Fibroblast of skin of back (primary cell): ENCODE measurements at regions not wholly inside any gene's neighbourhood (a gene's known extent, or its start where the extent isn't known, plus 50 kb on each side); places are given as distances from the start of the nearest gene placed in this dataset.
"Not testable (repeated sequence)": the region's sequence is repeated elsewhere in the genome, so short reads cannot be mapped to it uniquely, and the experiment has no call there.

Experiments
- DNase-seq: peaks from one replicate; pipeline ENCODE4 v3.0.0-alpha.2; 2013

GRCh38 chr2:139685090-139685983, 905.1 kb upstream of the NXPH2 start:
- DNase-seq = no peak

GRCh38 chr2:139684286-139684860, 904.2 kb upstream of the NXPH2 start:
- DNase-seq = no peak

- no peak for DNase-seq
These were observed 894.4 kb upstream of the NXPH2 start for GRCh38 chr2:139674577-139674976.

- DNase-seq = not testable (repeated sequence)
These were observed 893.3 kb upstream of the NXPH2 start for GRCh38 chr2:139673447-139673846.

DNA sequence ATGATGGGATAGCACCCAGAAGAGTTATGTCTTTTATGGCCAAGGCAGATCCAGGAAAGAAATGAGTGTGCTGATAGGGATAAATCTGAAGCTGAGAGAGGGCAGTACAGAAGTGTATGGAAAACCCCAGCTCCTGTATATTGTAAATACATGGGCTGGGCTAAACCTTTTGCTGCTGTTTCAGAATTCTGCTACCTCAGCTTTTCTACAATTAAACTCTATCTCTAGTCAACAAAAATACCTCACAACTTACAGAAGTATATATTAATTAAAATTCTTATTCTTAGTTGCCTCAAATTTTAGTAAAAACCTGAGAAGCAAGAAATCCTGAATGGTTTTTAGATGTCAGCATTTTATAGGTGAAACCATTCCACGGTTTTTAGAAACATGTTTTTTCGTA, 889.5 kb upstream of the NXPH2 start:
- DNase-seq = no peak

DNA sequence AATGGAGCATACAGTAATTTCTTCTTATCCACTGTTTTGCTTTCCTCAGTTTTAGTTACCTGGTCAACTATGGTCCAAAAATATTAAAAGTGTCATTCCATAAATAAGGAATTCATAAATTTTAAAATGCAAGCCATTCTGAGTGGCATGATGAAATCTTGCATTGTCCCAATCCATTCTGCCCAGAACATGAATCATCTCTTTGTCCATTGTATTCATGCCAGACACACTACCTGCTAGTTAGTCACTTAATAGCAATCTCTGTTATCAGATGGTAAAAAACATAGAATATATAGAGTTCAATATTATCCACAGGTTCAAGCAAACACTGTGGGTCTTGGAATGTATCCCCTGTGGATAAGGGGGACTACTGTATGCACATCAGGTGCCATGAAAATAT, 872.2 kb upstream of the NXPH2 start:
- no peak for DNase-seq

GRCh38 chr2:139645617-139646016, 865.4 kb upstream of the NXPH2 start:
- no peak for DNase-seq

DNA sequence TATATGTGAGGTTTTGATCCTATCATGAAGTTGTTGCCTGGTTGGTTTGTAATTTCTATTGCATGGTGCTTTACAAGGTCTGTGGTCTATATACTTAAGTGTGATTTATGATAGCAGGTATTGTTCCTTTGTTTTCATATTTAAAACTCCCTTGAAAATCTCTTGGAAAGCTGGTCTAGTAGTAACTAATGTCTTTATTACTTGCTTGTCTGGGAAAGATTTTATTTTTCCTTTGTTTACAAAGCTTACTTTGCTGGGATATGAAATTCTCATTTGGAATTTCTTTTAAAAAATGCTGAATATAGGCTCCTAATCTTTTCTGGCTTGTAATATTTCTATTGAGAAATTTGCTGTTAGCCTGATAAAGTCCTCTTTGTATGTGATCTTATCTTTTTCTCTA, 862.9 kb upstream of the NXPH2 start:
- no peak for DNase-seq

DNA sequence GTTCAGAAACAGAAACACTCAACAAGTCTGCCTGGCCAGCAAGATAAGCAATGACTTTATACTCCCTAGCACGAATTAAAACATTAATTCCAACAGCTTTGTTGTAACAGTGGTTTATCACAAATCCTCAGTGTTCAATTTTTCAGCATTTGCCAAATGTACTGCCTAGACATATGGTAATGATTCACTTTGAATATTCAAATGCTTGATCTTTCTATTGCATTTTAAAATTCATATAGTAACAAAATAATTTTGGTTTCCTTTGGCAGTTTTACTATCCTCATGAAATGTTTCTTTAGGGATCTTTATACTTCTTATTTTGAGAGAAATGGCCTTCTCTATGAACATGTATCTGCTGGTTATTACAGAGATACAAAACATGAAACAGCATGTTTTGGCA, 851.8 kb upstream of the NXPH2 start:
- DNase-seq = no peak

- no peak for DNase-seq
These were observed 848.7 kb upstream of the NXPH2 start for GRCh38 chr2:139628931-139629330.

DNA sequence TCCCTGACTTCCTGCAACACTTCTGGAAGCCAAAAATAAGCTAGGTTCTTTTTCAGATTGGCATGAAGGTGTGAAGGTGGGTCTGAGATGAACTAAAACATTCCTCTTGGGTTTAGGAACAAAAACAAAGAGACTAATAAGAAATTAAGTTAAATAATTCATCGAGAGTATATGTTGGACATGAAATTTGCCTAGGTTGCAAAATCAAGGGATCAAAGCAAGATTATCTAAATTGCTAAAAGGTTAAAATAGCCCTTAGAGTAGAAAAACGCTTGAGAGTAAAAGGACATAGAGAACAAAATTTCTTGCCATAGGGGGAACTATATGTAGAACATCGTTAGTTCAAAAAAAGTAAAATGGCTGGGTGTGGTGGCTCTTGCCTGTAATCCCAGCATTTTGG, 845.9 kb upstream of the NXPH2 start:
- DNase-seq = no peak

- DNase-seq = no peak
These were observed 842.5 kb upstream of the NXPH2 start for GRCh38 chr2:139622691-139623090.

DNA sequence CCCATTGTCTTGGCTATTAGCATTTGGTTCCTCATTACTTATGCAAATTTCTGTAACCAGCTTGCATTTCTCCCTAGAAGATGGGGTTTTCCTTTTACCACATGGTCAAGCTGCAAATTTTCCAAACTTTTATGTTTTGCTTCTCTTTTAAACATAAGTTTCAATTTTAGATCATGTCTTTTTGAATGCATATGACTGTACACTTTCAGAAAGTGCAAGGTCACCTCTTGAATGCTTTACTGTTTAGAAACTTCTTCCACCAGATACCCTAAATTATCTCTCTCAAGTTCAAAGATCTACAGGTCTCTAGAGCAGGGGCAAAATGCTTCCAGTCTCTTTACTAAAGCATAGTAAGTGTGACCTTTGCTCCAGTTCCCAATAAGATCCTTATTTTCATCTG, 837.6 kb upstream of the NXPH2 start:
- no peak for DNase-seq

DNA sequence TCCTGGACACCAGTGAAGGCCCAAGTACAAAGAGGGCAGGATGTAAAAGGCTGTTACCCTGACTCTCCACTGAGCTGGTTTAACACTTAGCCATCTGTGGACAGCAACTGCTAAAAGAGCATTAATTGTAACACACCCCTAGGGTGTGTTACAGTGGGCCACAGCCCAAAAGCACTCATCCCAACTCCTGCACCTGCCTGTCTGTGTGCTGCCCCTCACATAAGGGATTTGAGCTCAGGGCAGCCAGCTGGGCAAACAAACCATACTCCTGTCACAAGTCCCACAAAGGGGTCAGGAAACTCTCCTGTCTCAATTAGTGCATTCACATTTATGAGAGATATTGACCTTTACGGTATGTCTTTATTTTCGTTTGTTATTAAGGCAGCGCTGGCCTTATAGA, 833.1 kb upstream of the NXPH2 start:
- no peak for DNase-seq

DNA sequence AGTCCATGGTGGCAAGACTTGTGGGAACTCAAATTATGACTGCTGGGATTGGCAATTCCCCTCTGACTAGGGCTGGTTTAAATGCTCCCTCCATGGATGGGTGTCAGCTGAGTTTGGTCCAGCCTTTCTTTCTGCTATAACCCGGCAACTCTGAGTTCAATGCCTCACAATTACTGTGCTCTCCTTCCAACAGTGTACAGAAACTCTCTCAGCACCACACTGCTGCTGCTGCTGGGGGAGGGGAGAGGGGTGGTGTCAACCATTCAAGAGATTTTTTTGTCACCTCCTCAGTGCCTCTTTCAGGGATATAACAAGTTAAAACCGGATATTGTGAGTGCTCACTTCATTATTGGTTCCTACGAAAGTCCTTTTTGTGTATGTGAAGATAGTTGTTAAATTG, 830.3 kb upstream of the NXPH2 start:
- no peak for DNase-seq

DNA sequence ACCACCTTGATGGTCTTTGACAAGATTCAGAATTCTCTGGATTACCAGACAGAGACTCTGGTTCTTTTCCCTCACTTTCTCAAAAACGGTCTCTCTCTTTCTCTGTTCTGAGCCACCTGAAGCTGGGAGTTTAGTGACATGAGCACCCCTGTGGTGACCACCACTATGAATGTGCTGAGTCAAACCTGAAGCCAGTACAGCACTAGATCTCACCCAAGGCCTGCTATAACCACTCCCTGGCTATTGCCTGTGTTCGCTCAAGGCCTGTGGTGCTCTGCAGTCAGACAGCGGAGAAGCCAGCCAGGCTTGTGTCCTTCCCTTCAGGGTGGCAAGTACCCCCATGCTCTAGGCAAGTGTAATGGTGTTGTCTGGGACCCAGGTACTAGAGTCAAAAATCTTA, 828.9 kb upstream of the NXPH2 start:
- no peak for DNase-seq

DNA sequence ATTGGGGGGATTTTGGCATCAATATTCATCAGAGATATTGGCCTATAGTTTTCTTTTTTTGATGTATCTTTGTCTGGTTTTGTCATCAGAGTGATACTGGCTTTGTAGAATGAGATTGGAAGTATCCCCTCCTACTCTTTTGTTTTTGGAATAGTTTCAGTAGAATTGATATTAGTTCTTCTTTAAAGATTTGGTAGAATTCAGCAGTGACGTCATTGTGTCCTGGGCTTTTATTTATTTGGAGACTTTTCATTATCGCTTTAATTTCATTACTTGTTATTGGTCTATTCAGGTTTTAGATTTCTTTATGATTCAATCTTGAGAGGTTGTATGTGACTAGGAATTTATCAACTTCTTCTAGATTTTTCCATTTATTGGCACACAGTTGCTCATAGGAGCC, 825.5 kb upstream of the NXPH2 start:
- DNase-seq = no peak

DNA sequence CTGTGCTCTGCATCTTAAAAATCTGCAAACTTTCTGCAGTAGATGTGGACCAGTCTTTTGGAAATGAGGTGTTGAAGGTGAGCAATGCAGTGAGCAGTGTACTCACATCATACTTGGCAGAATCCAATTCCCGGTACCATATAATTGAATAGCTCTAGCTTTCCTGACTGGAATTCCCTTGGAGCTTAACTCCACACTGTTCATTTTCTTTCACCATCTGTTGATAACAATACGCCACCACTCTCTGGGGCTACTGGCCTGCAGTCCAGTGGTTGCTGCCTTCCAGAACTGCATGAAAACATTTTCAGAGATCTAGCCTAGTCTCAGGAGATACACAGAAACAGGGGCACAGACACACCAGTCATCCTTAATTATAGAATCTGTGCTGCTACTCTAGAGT, 820.0 kb upstream of the NXPH2 start:
- no peak for DNase-seq

DNA sequence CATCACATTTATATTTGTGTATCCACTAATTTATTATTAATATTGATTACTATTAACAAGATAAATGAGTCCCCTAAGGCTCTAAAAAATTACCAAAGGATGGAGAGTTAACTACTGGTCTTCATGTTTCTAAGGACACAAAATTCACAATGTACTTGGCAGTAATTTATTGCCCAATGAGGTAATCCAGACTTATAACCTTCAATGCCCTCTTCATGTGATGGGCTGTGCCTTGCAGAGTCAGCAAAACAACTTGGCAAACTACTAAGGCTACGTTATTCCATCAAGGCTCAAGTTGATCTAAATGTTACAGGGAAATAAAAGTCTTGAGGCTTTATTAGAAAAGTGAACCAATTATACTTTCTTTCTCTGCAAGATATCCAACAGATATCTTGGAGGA, 804.9 kb upstream of the NXPH2 start:
- DNase-seq = no peak

- DNase-seq = no peak
These were observed 794.2 kb upstream of the NXPH2 start for GRCh38 chr2:139574371-139574770.

DNA sequence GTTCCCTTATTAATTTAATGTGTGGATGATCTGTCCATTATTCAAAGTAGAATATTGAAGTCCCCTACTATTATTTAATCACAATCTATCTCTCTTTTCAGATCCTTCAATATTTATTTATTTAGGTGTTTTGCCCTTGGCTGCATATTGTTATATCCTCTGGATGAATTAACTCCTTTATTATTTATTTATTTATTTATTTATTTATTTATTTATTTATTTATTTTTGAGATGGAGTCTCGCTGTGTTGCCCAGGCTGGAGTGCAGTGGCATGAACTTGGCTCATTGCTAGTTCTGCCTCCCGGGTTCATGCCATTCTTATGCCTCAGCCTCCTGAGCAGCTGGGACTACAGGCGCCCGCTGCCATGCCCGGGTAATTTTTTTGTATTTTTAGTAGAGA, 776.6 kb upstream of the NXPH2 start:
- no peak for DNase-seq

GRCh38 chr2:139550873-139551272, 770.7 kb upstream of the NXPH2 start:
- DNase-seq = no peak

DNA sequence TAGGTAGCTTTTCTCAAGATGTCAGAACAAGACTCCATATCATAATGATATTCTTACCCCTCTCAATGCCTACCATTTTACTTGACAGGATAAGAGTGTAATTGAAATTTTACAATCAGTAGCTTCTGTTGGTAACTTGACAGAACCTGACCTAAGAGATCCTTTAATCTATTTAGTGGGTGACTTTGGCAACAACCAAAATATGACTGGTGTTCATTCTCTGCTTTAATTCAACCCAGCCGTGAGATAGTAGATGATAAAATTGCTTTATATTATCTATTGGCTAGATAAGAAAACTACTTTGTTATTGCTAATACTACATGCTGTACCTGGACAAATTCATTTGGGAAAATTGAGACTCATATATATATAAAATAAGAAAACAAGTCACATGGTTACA, 770.2 kb upstream of the NXPH2 start:
- DNase-seq = no peak

DNA sequence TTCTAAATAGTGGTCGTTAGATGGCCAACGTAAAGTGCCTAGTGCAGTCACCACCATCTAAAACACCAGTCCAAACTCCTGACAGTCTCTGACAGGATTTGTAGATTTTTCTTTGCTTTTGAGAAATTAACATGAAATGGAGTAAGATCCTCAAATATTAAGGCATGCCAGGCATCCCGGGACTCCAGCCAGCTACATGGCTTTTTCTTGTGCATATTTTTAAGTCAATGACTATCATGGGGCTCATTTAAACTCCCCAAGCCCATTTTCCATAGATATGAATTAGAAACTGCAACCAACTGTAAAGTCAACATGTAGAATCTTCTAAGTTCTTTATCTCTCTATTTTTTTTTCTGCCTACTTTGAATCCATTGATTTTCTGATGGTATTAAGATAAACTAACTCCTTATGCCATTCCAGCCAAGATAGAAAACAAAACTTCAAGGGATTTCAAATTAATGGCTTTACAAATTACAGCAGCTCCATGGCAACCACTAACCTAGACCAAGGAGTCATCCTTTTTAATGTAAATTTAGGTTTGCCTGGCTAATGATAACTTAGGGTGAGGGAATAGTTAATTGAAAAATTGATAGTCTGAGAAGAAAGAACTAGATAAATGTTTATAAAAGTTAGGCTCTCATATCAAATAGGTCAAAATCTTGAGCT, 764.1 kb upstream of the NXPH2 start:
- no peak for DNase-seq
